ENCODE measurements at regions not wholly inside any gene's neighbourhood (a gene's known extent, or its start where the extent isn't known, plus 50 kb on each side); places are given as distances from the start of the nearest gene placed in this dataset.

GRCh38 chr6:84517741-84518530 is 246.5 kb downstream of the TBX18 start:
- TF ChIP-seq POLR2A (IDR thresholded peaks at IDR 0.05) (no peak), CTCF (IDR thresholded peaks at IDR 0.05) (no peak)

Measured in tibial nerve (tissue), 3 donors.